Tibial nerve (tissue), 4 donors: ENCODE measurements at regions not wholly inside any gene's neighbourhood (a gene's known extent, or its start where the extent isn't known, plus 50 kb on each side); places are given as distances from the start of the nearest gene placed in this dataset.

Experiments
- CTCF ChIP-seq, 5 experiments: fragments of 200-600 bp in 3 of 5; fragments of 450-650 bp in 2 of 5; sonication (generic) in 3 of 5; IDR thresholded peaks; one replicate each; pipeline ENCODE4 v1.5.1; 2016 to 2019; ENCODE audit warnings: antibody characterized with exemption in 5 of 5, mild to moderate bottlenecking in 3 of 5, moderate library complexity in 2 of 5
- EP300 ChIP-seq, 2 donors: sonication (generic); formaldehyde crosslinking; IDR thresholded peaks; one replicate each; pipeline ENCODE4 v1.6.1; 2017; ENCODE audit warnings: antibody characterized with exemption in 2 of 2, mild to moderate bottlenecking in 1 of 2
- POLR2A ChIP-seq, 2 donors: fragments of 450-650 bp; IDR thresholded peaks; one replicate each; pipeline ENCODE4 v1.6.1; 2017; ENCODE audit warnings: antibody characterized with exemption in 2 of 2, mild to moderate bottlenecking in 2 of 2, moderate library complexity in 2 of 2

GRCh38 chr9:107768224-107768623, 278.7 kb upstream of the KLF4 start:
- TF ChIP-seq CTCF (IDR thresholded peaks at IDR 0.05) (no peak), EP300 (IDR thresholded peaks at IDR 0.05) (peak in 1 of 2 donors; percentile 15), POLR2A (IDR thresholded peaks at IDR 0.05) (no peak)
